IPS-NIHi11 (cell line): ENCODE measurements at regions not wholly inside any gene's neighbourhood (a gene's known extent, or its start where the extent isn't known, plus 50 kb on each side); places are given as distances from the start of the nearest gene placed in this dataset.

Experiments
- DNase-seq: peaks from one replicate; pipeline ENCODE4 v3.0.0; 2012; ENCODE audit warnings: mixed read lengths, low spot score

- DNase-seq, result no peak
Observed at GRCh38 chr9:515665-516064, 301.0 kb downstream of the DOCK8 start.

DNA sequence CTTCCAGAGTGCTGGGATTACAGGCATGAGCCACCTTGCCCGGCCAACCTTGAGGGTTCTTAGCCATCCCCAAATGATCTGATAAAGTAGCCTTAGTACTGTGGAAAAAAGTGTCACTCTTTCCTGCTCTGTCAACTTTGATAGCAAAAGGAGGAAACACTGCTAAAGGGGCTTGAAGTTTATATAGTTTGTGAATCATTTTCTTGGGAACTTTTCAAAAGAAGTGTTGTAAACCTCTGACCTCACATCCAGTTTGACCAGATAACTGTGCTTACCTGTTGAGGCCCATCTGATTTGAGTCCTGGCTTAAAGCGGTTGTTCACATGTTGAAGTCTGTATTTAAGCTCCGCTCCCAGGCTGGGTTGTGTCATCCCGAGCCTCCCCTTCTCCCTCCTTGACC, 303.3 kb downstream of the DOCK8 start:
- no peak for DNase-seq

DNA sequence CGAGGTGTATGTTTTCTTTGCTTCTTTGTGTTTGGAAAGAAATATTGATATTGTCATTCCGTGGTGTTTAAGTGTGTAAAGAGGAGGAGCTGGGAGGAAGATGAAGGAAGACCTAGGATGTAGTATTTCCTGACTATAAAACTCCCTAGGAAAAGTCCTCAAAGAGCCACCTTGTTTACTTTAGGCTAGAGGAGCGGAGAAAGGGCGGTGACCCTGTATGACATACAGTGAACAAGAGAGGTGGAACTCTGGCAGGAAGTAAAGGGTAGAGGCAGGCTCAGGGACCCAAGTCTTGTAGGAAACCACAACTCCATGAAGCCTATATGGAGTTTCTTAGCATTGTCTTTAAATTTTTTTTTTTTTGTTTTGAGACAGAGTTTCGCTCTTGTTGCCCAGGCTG, 303.9 kb downstream of the DOCK8 start:
- DNase-seq, result no peak

DNA sequence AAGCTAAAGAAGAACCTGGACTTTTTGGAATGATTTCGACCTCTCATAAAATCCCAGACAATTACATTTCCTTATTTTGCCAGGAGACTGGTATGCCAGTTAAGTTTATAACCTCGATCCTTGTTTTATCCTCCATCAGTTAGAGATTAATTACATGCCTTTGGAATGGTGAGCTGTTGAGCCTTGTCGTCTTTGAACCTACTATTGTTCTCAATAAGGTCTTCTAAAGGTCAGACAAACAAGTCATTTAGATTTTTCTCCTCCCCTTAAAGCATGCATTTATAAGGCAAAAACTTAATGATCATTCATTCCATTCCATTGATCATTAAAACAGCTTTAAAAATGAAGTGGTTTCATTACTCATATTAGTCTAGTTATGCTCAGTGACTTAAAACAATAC, 304.9 kb downstream of the DOCK8 start:
- no peak for DNase-seq

DNA sequence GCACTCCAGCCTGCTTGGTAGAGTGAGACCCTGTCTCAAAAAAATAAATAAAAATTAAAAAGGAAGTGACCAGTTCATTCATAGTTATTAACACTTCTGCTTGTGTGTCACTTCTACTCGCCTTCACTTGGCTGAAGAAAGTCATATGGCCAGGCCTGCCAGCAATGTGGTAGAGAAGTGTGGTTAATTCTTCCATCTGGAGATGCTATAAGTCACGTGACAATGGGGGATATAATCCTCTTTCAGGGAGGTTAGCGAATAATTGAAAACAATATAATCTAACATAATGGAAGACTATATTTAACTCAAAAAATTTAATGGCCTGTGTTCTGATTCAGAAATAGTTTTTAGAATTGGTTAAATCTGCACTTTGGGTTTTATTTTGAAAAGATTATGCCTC, 305.6 kb downstream of the DOCK8 start:
- DNase-seq, result no peak

DNA sequence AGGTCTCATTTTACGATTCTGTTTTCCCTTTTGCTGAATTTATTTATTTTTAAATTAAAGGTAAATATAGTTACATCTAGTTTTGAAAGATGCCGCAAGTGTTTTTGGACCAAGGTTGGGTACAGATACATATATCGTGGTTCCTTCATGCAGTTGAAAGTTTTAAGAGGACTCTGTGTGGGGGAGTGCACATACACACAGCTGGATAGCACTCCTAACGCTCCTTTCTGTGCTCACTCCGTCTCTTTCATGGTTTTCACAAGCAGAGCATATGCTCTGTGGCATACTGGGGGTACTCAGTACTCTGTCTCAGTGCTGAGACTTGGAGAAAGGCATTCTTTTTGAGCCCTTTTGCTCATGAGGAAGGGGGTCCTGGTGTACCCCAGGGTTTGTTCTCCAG, 307.5 kb downstream of the DOCK8 start:
- DNase-seq, result no peak

DNA sequence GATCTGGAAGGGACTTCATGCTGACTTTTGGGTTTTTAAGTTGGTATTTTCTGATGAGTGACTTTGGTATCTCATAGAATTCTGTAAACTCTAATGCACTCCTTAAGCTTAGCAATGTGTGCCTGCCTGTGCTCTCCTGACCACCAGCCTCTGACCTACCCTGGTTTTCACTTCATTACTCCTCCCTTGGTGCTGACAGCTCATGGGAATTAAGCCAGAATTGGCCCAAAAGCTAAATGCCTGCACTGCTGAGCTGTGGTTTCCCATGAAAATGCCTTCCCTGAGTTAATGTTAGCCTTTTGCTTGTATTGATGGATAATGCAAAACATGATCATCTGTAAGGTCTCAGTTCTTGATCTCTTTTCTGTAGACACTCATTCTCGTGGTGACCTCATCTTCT, 308.0 kb downstream of the DOCK8 start:
- no peak for DNase-seq

DNA sequence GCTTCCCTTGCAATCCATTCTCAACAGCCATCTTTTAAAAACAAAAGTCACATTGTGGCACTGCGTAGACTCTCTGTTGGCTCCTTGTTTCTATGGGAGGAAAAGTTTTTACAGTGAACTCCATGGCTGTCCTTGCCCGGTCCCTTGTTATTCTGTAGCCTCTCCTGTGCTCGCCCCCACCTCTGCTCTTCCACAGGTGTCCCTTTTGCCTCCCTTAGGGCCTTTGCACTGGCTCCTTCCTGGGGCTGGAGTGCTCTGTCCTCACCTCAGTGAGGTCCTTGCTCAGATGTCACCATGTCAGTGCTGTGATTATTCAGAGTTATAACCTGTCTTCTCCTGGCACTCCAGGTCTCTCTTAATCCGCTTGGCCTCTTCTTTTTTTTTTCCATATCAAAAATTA, 308.8 kb downstream of the DOCK8 start:
- DNase-seq, result no peak

- no peak for DNase-seq
Observed at GRCh38 chr9:524008-524407, 309.3 kb downstream of the DOCK8 start.

DNA sequence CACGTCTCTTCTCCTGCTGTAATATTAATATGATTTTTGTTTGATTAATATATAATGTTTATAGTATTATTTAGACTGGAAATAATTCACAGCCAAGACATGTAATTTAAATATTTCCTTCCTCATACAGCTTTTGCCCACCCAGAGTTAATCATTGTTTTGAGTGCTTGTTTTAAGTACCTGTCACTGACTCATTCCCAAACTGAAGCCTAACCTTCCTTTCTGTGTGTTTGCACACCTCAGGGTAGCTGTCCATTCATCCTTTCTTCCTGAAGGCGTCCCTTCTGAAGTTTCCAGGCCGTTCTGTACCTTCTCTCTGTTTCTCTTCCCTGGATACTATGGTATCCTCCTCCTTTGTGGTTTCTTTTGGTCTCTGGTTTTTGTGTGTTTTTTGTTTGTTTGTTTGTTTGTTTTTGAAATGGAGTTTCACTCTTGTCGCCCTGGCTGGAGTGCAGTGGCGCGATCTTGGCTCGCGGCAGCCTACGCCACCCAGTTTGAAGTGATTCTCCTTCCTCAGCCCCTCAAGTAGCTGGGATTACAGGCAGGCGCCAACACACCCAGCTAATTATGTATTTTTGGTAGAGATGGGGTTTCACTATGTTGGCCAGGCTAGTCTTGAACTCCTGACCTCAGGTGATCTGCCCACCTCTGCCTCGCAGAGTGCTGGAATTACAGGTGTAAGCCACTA, 312.4 kb downstream of the DOCK8 start:
- DNase-seq, result no peak

GRCh38 chr9:529731-530130, 311.8 kb upstream of the DMRT1 start:
- DNase-seq, result no peak

GRCh38 chr9:530681-531080, 310.8 kb upstream of the DMRT1 start:
- no peak for DNase-seq

DNA sequence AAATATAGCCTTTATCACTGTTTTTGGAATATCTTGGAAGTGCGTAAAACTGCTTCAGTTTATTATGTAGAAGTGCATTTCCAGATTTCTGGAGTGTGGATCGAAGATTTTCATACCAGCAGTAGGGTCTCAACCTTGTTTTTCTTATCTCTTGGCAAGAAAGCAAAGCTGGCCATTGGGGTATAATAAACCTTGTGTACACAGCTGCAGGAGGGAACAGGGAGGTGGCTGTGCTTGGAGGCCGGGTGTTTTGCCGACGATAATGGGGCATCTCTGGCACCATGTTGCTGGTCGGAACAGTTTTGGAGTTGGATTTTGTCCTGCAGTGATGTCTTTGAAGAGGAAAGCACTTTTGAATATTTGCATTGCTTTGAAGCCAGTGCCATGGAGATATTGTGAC, 308.8 kb upstream of the DMRT1 start:
- DNase-seq, result no peak

DNA sequence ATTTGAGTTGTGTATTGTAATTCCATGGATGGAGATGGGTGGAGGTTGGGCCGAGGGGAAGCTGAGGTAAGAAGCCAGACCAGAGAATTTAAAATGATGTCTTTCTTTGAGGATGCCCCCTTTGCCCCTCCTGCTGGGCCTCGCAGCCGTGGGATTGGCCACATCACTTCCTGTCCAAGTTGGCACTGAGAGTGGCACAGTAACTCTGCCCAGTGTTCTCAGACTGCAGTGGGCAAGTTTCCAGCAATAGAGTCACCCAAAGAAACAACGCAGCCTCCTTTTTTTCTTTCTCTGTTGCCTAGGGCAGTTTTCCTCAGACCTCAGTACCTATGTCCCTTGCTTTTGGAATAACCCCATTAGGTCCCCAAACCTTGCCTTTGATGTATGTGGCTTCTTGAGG, 306.6 kb upstream of the DMRT1 start:
- DNase-seq, result no peak

GRCh38 chr9:535356-535755, 306.1 kb upstream of the DMRT1 start:
- no peak for DNase-seq

- DNase-seq, result no peak
Observed at GRCh38 chr9:536597-537511, 304.6 kb upstream of the DMRT1 start.

DNA sequence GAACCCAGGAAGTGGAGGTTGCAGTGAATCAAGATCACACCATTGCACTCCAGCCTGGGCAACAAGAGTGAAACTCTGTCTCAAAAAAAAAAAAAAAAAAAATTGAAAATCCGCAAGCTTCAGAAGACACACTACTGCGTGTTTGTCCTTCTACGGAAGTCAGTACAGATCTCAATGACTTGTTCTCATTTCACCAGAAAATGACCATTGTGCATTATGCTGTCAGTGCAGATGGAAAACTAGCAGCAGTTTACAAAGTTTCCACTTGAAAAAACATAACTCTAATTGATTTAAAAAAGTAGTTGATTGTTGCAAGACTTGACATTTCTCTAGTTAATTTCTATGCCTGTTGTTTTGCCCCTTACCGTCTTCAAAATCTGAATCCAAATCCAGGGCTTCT, 298.0 kb upstream of the DMRT1 start:
- no peak for DNase-seq

- no peak for DNase-seq
Observed at GRCh38 chr9:545480-545879, 296.0 kb upstream of the DMRT1 start.

DNA sequence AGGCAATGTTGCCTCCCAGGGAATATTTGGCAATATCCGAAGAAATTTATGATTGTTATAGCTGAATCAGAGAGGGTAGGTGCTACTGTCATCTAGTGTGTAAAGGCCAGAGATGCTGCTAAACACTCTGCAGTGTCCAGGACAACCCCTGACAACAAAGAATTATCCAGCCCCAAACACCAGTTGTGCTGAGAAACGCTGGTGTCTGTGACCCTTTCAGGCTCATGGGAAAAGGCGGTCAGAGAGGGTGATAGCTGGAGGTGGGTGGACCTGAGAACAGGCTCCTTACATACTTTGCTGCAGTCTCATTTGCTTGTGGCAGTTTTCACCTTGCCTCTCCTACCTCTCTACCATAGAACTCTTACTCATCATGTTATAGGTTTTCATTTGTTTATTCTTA, 295.3 kb upstream of the DMRT1 start:
- DNase-seq, result no peak

DNA sequence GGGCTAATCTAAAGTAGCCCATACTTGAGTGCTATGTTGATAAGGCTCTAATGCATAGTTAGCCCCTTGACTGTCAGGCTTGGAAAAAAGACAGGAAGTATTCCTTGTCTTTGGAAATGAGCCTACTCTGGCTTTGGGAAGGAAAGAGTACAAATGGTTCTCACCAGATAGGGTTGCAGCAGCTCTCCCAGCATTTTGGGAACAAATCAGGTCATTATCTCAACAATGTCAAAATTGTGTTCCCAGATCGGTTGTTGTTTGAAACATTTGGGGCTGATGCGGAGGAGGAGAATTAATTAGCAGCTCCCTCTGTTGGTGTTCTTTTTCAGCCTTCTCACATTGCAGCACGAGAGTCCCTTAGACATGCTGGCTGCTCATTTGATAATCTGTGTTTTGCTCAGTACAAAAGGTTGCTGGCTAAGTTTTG, 294.7 kb upstream of the DMRT1 start:
- peak; percentile 24 for DNase-seq

GRCh38 chr9:547314-547713, 294.2 kb upstream of the DMRT1 start:
- no peak for DNase-seq

- no peak for DNase-seq
Observed at GRCh38 chr9:549455-549997, 292.0 kb upstream of the DMRT1 start.

DNA sequence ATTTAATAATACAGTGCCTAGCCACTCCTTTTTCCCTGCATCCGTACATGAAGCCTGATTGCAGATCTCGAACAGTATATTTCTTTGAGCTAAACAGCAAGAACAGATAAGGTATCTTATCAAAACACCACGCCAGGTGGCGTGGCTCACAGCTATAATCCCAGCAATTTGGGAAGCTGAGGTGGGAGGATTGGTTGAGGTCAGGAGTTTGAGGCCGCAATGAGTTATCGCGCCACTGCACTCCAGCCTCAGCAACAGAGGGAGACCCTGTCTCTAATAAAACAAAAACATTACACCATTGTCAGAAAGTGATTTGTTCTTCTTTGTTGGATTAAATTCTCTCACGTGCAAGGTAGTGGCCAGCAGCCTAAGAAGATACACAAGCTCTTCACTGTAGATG, 291.2 kb upstream of the DMRT1 start:
- no peak for DNase-seq
